HG03097 (cell line): ENCODE measurements at regions not wholly inside any gene's neighbourhood (a gene's known extent, or its start where the extent isn't known, plus 50 kb on each side); places are given as distances from the start of the nearest gene placed in this dataset.
"Not testable (repeated sequence)": the region's sequence is repeated elsewhere in the genome, so short reads cannot be mapped to it uniquely, and the experiment has no call there.

Experiments
- ATAC-seq: cut with Tn5 transposase; IDR thresholded peaks from one replicate; pipeline ENCODE4 v1.9.1; 2021; ENCODE audit not compliant: unreplicated experiment, low FRiP score

DNA sequence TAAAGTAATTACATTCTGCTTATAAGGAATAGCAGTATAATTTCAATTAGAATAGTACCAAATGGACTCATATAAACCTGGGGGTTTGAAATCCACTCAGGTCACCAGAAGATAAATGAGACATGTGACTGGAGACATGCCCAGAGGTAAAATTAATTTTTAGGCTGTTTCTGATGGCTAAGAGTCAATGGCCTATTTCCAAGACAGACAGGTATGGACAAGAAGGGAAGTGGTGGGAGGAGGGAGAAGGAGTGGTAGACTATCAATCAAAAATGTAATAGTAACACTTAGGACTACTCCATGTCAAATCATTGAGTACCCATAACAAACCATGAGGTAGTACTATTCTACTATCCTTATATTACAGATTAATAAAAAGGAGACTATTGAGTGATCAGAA is 544.0 kb downstream of the GALC start:
- ATAC-seq = no peak

DNA sequence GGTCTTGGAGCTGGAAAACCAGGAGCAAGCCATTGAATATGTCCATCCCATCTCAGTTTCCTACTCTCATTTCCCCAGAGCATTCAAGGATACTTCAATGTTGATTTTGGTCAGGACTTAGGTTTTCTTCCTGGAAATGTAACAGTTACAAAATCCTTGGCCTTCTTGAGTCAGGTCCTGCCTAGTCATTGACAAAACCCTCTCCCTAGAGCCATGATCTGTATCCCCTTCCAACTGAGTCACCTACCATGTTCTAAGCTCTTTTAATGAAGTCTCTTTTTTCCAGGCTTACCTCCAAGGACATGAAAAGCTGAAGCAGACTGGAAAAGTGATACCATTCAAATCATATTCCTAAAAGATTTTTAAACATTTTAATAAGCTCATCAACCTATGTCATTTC is 549.2 kb downstream of the GALC start:
- ATAC-seq = no peak

DNA sequence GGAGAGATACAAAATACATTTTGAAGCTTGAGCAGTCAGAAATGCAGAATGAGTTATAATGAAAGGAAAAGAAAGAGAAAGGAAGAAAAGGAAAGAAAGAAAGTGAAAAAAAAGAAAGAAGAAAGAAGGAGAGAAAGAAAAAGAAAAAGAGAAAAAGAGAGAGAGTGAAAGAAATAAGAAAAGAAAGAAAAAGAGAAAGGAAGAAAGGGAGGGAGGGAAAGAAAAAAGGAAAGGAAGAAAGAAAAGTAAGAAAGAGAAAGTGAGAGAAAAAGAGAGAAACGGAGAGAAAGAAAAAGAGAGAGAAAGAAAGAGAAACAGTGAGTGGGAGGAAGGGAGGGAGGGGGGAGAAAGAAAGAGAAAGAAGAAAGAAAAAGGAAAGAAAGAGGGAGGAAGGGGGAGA is 549.9 kb downstream of the GALC start:
- no peak for ATAC-seq

DNA sequence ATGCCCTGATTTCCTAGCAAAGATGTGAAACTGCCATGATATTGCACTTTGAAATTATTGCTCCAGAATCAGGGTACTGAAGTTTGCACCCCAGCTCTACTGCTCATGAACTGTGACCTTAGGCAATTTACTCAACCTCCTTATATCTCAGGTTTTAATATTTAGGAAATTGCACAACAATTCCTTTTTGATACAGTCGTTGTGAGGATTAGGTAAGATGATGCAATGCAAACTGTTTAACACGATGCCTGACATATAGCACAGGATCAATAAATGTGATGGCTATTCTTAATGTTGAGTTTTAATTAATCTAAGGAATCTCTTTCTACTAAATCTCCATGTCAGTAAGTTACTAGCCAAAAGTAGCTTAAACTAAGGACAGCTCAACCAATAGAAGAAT is 555.8 kb downstream of the GALC start:
- ATAC-seq = no peak

DNA sequence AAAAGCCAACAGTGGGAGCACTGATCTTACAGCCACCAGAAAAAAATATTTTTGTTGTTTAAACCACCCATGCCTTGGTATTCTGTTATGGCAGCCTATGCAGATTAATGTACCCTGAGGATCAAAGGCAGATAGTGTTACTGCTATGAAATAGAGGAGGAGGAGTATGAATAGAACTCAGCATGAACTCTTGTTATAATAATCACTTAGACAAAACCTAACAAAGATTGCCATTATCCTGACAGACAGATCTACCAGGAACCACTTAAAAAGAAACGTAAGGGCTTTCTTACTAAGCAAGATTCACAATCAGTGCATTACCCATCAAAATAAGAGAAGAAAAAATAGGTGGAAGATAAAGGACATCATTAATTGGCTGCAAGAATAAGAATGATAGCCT is 558.3 kb downstream of the GALC start:
- no peak for ATAC-seq

DNA sequence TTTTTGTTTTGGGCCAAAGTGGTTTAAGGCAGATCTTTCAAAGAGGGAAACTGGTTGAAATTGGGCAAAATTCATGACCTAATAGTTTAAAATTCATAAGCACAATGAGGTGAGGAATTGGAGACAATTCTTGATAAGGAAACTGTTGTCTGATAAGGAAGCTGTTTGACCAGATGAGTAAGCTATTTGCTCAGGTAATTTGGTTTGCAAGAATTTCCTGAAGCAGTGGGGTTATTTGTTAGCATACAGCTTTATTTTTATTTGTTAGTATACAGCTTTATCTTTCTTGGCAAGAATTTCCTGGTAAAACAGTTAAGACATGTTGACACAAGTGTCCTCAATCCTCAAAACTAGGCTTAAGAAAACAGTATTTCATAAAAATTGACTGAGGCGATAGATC is 559.0 kb downstream of the GALC start:
- ATAC-seq = no peak

DNA sequence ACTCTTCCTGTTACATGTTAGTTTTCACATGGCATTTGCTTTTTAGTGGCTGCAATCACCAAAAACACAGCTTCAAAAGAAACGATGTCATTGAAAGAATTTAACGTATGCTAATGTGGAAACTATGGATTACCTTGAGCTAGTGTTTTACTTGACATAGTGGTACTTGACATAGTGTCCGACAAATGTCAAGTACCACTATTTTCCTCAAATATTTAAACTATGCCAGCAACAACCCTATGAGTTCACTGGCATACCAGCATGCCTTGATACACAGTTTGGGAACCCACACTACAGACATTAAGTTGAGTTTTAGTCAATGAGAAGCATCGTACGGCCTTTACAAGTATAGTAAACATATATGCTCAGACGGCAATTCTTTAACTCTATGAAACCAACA is 560.3 kb downstream of the GALC start:
- ATAC-seq = no peak

DNA sequence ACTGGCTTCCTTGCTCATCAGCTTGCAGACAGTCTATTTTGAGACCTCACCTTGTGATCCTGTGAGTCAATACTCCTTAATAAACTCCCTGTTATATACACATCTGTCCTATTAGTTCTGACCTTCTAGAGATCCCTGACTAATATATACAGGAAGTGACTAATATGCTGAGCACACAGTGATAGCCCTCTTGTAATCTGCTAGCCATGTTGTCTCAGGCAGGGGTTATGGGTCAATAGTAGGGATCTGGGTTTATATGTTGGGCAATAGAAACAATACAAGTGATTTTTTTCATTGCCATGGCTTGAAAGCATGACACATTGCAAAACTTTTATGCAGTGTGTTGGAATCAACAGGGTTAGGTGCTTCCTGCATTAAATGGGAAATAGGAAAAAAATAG is 562.2 kb downstream of the GALC start:
- ATAC-seq = no peak

DNA sequence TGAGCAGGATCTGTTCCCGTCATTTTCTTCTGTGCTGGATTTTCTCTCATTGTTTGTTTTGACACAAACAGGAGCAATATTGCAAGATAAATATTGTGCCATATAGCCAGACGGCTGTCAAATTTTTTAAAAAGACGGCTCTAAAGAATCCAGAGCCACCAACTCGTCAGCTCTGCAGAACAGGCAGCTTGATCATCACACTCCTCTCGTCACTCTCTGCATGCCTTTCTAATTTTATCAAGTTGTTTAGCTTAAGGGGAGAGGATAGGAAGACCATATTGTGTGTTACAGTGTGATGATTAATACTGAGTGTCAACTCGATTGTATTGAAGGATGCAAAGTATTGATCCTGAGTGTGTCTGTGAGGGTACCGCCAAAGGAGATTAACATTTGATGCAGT is 562.8 kb downstream of the GALC start:
- ATAC-seq = no peak

DNA sequence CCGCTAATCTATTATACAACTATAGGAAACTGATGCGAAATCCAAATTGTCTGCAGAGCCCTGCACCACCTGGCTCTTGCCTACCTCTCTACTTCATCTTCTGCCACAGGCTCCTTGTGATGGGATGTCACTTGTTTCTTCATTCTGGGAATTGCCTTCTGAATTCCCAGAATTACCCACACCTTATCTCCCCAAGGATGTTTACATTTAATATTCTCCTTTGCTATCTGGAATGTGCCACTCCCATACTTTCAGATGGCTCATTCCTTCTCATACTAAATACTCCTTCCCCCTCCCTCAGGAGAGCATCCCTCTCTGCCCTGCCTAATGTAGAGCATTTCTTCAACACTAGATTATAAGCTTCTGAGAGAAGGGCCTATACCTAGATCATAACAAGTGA is 573.1 kb downstream of the GALC start:
- no peak for ATAC-seq

DNA sequence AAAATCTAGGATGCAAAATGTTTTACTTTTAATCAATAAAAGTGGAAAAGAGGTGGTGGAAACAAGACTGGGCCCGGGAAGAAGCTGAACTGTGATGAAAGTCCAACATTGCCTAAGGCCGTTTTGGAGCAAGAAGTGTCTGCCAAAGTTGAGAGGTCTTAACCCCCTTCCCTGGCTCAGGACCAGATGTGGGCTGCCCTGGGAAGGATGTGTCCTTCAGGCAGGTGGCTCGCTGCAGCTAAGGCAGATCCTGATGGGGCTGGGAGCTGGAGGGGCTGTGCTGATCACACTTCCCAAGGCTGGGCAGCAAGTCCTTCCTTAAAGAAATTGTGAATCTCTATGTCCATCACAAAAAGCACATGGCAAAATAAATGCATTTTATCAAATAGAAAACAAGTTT is 581.6 kb downstream of the GALC start:
- no peak for ATAC-seq

DNA sequence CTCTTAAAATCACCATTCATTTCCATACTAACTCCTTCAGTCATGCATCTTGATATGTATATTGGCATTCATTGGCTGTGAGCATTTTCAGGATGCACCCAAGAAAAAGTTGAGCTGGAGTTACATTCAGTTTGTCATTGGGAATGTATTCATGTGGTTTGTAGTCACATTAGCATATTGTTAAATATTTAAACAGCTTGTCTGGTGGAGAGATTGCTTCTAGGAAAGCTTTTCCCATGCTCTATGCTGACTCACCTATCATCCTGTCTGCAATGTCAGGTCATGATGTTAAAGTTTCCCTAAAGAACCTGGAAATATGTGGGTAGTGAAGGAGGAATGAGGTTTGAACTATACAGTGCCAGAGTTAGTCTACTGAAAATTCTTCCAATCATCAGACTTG is 583.6 kb downstream of the GALC start:
- ATAC-seq = no peak

DNA sequence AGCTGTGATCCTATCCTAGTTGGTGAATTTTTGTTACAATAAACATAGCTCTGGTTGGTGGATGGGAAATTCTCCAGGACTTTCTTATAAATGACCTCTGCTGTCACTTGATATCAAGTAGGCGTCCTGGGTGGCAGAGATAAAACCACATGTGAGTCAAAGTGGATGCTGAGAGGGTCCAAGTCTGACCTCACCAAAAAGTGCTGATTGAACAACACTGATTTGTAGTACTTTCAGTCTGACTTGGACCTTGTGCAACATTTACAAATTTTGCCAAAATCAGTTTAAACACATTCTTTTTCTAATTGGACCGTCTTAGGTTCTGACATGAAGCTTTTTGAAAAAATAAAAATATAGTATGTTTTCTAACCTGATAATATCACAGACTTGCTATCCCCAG is 585.6 kb downstream of the GALC start:
- ATAC-seq = no peak

DNA sequence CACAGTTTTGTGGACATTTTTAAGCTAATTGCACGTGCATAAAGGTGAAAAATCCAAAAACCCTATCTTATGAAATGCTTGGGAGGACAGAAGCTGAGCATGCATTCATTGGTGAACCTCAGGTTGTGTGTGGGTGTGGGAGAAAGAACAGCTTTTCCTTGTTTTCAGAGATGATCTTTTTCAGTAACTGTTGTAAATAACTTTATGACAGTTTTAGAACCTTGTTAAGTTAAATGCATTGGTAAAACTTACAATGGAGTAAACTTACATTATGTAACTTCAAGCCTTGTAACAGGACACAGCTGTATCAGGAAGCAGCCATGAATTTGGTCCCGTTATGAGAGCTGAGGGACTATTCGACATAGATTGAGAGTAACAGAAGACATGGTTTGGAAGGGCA is 587.4 kb downstream of the GALC start:
- no peak for ATAC-seq

DNA sequence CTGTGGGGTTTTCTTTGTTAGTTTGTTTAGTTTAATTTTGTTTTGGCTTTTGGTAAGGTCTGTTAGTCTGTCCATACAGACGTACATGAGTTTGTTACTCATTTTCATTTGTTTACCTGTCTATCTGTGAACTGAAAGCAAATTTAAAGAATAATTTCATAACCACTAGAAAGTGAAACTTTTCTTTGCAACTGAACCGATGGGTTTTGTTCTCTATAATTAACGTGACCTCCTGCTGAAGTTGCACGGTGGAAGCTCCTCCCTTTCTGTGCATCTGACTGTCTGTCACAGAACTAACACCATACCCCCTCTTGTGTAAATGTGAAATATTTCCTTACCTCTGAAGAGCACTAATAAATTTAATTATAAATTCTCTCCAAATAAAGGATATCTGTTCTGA is 595.5 kb downstream of the GALC start:
- no peak for ATAC-seq

DNA sequence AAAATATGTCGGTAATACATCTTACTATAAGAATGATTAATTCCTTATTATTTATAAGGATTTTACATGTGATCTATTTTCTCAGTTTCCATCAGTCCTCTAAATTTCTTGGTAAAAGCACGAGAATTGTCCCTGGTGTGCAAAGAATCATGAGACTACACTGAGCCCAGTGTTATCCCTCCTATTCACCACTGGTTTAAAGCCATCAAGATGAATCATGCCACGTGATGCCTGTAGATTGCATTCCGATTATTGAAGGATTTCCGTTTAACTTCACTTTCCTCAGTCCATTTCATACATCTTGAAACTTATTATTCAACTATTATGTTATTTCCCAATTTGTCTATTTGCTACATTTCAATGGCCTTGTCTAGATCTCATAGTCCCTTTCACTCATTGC is 601.9 kb downstream of the GALC start:
- ATAC-seq = no peak

DNA sequence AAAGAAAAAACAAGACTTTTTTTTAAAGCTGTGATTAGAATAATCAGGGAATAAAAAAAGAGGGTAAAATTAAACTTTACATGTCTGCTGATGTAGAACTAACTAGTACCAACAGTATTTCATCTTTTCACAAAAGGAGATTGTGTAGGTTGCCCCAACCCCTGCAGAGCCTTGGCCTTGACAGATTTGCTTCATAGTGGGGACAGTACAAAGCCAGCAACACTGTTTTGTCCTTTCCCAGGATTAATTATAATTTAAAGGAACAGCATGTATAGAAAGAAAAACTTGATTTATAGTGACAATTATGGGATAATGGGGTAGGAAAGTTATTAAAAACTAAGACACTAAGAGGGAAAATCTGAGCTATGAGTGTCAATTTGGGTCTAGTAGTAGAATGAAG is 604.0 kb downstream of the GALC start:
- ATAC-seq = no peak

DNA sequence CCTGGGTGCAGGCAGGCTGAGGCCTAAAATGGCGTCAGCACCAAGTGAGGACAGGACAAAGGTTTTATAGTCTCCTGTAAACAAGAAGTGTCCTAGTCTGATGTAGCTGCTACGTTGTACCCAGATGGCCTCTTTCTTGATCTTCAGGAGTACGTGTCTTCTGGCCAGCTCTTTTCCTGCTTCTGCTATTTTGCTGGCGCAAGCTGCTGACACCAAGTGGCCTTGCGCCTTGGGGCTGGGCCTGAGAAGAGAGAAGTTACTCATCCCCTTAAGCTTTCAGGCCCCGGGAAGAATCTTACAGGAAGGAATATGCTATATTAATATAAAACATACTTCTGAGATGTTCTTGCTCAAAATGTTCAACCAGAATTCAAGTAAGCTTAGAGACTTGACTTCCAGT is 605.2 kb downstream of the GALC start:
- ATAC-seq = no peak

DNA sequence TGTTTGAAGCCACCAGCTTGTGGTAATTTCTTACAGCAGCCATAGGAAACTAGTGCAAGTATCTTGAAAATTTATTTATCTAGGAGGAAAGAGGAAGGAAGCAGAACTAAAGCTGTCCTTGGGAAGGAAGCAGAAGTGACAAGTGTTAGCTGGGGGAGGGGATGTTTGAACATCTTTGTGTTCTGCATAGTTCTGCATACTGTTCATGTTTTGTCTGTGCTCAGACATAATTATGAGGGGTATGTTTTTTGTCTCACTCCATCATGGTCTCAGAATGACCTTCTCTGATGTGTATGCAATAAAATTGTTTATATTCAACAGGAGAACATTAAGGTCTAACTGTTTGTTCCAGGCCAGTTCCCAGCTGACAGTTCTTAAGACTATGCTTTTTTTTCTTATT is 606.5 kb downstream of the GALC start:
- no peak for ATAC-seq

DNA sequence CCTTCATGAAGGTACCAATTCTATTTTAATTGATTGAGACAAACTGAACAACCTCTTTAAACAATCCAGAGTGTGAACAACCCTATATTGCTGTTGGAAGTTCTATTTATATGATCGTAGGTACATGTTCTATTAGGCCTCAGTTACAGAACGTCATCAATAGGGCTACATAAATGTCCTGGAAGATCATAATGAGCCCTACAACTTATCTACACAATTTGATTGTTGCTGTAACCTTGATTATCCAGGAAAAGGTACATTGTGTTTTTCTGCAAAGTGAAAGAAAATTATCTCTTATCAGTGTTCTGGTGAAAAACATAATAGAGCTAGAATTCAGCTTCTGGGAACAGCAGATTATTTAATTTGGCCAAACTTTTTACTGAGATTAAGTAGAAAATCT is 612.9 kb downstream of the GALC start:
- ATAC-seq = no peak

DNA sequence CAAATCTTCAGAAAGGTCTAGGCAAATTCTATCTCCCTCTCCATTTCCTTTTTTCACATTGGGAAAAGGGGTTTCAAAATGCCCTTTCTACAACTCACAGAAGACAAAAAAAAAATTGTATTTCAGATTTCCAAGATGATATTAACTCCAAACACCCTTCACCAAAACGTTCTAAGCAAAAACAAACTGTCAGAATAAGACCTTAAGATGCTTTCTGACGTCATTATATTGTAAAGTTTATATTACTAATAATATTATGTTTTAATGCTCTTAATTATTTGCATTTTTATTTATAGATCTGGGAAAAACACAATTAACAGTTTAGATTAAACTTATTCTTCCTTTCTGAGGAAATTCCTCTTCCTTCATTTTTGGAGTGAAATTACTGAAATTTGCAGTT is 624.2 kb downstream of the GALC start:
- no peak for ATAC-seq

DNA sequence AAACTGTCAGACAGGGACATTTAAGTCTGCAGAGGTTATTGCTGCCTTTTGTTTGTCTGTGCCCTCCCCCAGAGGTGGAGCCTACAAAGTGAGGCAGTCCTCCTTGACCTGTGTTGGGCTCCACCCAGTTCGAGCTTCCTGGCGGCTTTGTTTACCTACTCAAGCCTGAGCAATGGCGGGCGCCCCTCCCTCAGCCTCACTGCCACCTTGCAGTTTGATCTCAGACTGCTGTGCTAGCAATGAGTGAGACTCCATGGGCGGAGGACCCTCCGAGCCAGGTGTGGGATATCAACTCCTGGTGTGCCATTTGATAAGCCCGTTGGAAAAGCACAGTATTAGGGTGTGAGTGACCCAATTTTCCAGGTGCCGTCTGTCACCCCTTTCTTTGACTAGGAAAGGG is 632.7 kb downstream of the GALC start:
- ATAC-seq = not testable (repeated sequence)

DNA sequence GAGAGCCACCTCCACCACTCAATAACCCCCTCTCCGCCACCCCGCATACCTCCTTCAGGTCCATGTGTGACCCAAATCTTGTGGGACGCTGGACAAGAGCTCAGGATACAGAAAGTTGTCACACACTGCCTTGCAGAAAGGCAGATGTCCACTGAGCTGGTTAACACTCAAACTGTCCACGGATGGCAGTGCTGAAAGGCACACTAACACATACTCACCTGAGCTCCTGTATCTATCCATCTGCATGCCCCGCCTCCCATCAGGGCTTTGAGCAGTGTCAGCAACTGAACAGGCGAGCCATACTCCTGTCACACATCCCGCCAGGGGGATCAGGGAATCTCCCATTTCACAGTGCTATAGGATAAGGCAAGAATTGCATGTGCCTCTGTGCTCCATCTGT is 642.0 kb downstream of the GALC start:
- no peak for ATAC-seq

DNA sequence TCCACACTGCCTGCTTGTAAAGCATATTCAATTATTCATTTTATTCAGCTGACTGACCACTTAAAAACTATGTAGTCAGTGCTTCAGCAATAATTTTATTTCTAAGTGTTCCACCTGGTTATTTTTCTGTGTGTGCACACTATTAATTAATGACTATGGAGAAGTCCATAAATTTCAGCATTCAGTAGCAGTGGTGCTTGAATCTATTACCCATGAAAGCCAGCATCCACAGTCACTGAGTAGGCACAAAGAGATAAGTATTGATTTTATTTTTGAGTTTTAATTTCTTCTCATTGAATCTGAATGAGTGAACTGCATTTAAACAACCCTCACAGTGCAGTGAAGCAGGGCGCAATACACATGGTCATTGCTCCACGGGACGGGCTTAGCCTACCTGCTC is 643.1 kb downstream of the GALC start:
- ATAC-seq = no peak
